HFFc6 (cell line): ENCODE measurements at regions not wholly inside any gene's neighbourhood (a gene's known extent, or its start where the extent isn't known, plus 50 kb on each side); places are given as distances from the start of the nearest gene placed in this dataset.
A peak's percentile ranks its signal among the peaks of the same experiment; 100 is the strongest.

Experiments used
- DNase-seq: peaks from one replicate; pipeline ENCODE4 v3.0.0-alpha.2; 2018
- H3K27ac Mint-ChIP-seq: 2 replicates; pipeline ENCODE4 v1.8.0; 2020; ENCODE audit warnings: mild to moderate bottlenecking, mixed read lengths
- H3K27me3 Mint-ChIP-seq: 2 replicates; pipeline ENCODE4 v1.8.0; 2021; ENCODE audit warnings: mild to moderate bottlenecking, moderate library complexity, mixed read lengths; ENCODE audit not compliant: insufficient read depth
- H3K36me3 Mint-ChIP-seq: 2 replicates; pipeline ENCODE4 v1.8.0; 2021; ENCODE audit warnings: low read depth, mixed read lengths
- H3K4me1 Mint-ChIP-seq: 2 replicates; pipeline ENCODE4 v1.8.0; 2020; ENCODE audit warnings: low read depth, mixed read lengths
- H3K4me3 Mint-ChIP-seq: 2 replicates; pipeline ENCODE4 v1.8.0; 2020; ENCODE audit warnings: mild to moderate bottlenecking, moderate library complexity, mixed read lengths
- H3K9me3 Mint-ChIP-seq: 2 replicates; pipeline ENCODE4 v1.8.0; 2020; ENCODE audit warnings: mild to moderate bottlenecking, mixed read lengths
- CTCF ChIP-seq: fragments of 200-600 bp; sonication (generic); IDR thresholded peaks from 2 replicates; pipeline ENCODE4 v1.5.0; 2021; ENCODE audit warnings: antibody characterized with exemption, mild to moderate bottlenecking

- peaks cover 32% of the 10 kb centered on the region for H3K4me1 Mint-ChIP-seq
- no peak for TF ChIP-seq CTCF
- DNase-seq = no peak
- peaks cover 31% of the 10 kb centered on the region for H3K27me3 Mint-ChIP-seq
- no peak overlapping the region for H3K27ac Mint-ChIP-seq
- H3K4me3 Mint-ChIP-seq = no peak overlapping the region
- peaks cover 2% of the 10 kb centered on the region for H3K36me3 Mint-ChIP-seq
- peaks cover 10% of the 10 kb centered on the region for H3K9me3 Mint-ChIP-seq
Observed at GRCh38 chr16:86455640-86456039, 54.7 kb upstream of the FOXF1 start.

GRCh38 chr16:86457501-86458148 lies 52.7 kb upstream of the FOXF1 start:
- DNase-seq = peak; percentile 62
- Mint-ChIP-seq H3K4me1 (peaks cover 32% of the 10 kb centered on the region), H3K36me3 (peaks cover 13% of the 10 kb centered on the region), H3K4me3 (peak overlapping the region; percentile 56), H3K27ac (peak overlapping the region; percentile 45), H3K27me3 (peaks cover 19% of the 10 kb centered on the region), H3K9me3 (peaks cover 21% of the 10 kb centered on the region)
- TF ChIP-seq CTCF = no peak

- no peak for DNase-seq
- Mint-ChIP-seq H3K4me3 (peak overlapping the region; percentile 56), H3K9me3 (peaks cover 21% of the 10 kb centered on the region), H3K27me3 (peaks cover 13% of the 10 kb centered on the region), H3K36me3 (peaks cover 13% of the 10 kb centered on the region), H3K27ac (peak overlapping the region; percentile 45), H3K4me1 (peaks cover 32% of the 10 kb centered on the region)
- TF ChIP-seq CTCF = no peak
Observed at GRCh38 chr16:86458149-86458777, 52.1 kb upstream of the FOXF1 start.

GRCh38 chr16:86459266-86459665 lies 51.1 kb upstream of the FOXF1 start:
- H3K4me1 Mint-ChIP-seq = peaks cover 32% of the 10 kb centered on the region
- H3K27ac Mint-ChIP-seq = no peak overlapping the region
- no peak for TF ChIP-seq CTCF

More at GRCh38 chr16:86459266-86459665, 51.1 kb upstream of the FOXF1 start:
- DNase-seq = no peak
- Mint-ChIP-seq H3K36me3 (peaks cover 18% of the 10 kb centered on the region), H3K9me3 (peaks cover 21% of the 10 kb centered on the region), H3K4me3 (no peak overlapping the region), H3K27me3 (peaks cover 7% of the 10 kb centered on the region)
